ENCODE measurements at regions not wholly inside any gene's neighbourhood (a gene's known extent, or its start where the extent isn't known, plus 50 kb on each side); places are given as distances from the start of the nearest gene placed in this dataset.
A peak's percentile ranks its signal among the peaks of the same experiment; 100 is the strongest.
"Not testable (repeated sequence)": the region's sequence is repeated elsewhere in the genome, so short reads cannot be mapped to it uniquely, and the experiment has no call there.

DNA sequence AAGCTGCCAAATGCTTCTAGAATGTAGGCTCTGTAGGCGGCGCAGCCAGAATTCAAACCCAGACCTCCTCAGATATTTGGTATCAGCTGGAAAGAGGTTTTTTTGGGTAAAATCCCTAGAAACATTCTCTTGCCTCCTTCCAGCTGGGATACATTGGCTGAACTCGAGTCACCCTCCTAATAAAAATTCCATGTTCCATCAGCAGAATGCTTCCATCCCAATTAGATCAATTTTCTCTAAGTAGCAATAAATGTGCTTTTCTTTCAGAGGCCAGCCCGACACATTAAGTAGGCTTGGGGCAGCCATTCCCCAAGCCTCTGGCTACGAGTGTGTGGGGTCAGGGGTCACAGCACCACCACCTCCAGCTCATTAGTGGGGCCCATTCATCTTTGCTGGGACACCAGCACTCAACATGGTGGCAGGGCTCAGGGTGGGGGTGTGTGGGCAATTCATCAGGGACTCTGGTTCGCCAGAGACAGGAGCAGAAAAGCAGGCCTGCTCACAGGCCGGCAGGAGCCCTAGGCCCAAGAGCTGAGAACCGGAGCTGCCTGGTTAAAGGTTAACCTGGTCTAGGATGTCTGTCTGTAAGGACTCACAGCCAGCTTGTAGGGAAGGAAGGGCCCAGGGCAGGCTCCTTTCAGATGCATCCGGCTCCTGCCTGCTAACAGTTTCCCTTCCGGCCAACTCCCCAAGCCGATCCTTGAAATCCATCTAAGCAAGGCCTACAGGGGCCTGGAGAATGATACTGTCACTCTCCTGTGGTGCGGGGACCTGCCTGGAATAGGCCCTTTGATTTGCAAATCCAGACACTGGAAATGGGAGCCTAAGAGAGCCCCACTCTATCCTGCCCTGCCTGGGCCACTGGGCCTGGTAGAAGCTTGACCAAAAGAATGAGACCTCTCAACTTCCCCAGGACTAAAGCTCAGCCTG, 159.1 kb upstream of the TOP1 start:
- H3K36me3 ChIP-seq (replicated peaks; ENCODE audit: control insufficient read depth, insufficient read depth, low read length) = no peaks in the 10 kb centered on the region
- DNase-seq = peak; percentile 41

DNA sequence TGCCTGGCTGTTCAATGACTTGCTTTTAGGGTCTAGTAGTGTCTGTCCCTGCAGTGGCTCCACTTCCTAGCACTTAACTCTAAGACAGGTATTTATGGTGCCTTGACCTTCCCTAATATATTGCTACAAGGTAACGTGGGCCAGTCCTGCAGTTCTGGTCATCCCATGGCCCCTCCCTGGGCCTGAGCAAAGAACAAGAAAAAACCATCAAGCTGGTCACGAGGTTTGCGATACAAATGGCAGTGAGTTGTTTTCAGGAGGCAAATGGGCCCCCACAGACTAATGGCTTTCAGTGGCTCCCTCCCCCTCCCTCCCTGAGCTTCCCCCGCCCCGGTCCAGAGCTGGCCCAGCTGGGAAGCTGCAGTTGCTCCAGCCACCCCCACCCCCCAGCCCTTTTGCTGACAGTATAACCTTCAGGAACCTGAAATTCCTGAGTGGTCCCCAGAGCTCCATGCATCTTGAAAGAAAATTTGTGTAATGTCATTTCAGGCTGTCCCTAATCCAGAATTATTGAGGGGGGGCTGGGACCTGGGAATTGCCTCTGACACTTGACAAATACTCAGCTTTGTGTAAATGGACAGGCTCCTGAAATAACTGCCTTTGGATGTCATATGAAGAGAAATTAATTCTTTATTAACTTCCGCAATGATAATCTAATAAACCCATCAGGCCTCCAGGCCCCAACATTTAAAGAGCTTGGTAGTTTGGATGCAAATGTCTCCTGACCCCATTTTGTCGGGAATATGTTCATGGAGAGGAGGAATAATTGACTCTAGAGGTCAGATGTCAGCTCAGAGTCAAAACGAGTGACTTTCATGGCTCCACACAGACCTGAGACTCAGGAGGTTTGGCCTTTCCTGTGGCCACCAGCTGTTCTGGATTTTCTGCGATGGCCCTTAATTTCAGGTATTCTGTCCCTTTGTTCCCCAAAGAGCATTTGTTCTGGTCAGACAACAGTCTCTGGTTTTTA, 153.2 kb upstream of the TOP1 start:
- H3K36me3 ChIP-seq (replicated peaks; ENCODE audit: control insufficient read depth, insufficient read depth, low read length) = no peaks in the 10 kb centered on the region
- DNase-seq = no peak

More for the DNA sequence above, 159.1 kb upstream of the TOP1 start:
- Histone ChIP-seq H3K27me3 (ENCODE audit: control insufficient read depth, insufficient read depth, low read length) (no peaks in the 10 kb centered on the region), H3K4me3 (ENCODE audit: insufficient read depth, low read depth, low read length) (no peak overlapping the region)

GRCh38 chr20:40878099-40878498, 150.5 kb upstream of the TOP1 start:
- not testable (repeated sequence) for H3K4me3 ChIP-seq (ENCODE audit: insufficient read depth, low read depth, low read length)

More for the DNA sequence above, 153.2 kb upstream of the TOP1 start:
- Histone ChIP-seq H3K27me3 (ENCODE audit: control insufficient read depth, insufficient read depth, low read length) (no peaks in the 10 kb centered on the region), H3K4me3 (ENCODE audit: insufficient read depth, low read depth, low read length) (no peak overlapping the region)

GRCh38 chr20:40880063-40880728, 148.4 kb upstream of the TOP1 start:
- Histone ChIP-seq H3K4me3 (ENCODE audit: insufficient read depth, low read depth, low read length) (no peak overlapping the region), H3K36me3 (replicated peaks; ENCODE audit: control insufficient read depth, insufficient read depth, low read length) (no peaks in the 10 kb centered on the region), H3K27me3 (ENCODE audit: control insufficient read depth, insufficient read depth, low read length) (no peaks in the 10 kb centered on the region)
- no peak for DNase-seq

More at GRCh38 chr20:40878099-40878498, 150.5 kb upstream of the TOP1 start:
- not testable (repeated sequence) for DNase-seq; H3K36me3 ChIP-seq (replicated peaks; ENCODE audit: control insufficient read depth, insufficient read depth, low read length); H3K27me3 ChIP-seq (ENCODE audit: control insufficient read depth, insufficient read depth, low read length)

- Histone ChIP-seq H3K36me3 (replicated peaks; ENCODE audit: control insufficient read depth, insufficient read depth, low read length) (no peaks in the 10 kb centered on the region), H3K27me3 (ENCODE audit: control insufficient read depth, insufficient read depth, low read length) (no peaks in the 10 kb centered on the region), H3K4me3 (ENCODE audit: insufficient read depth, low read depth, low read length) (no peak overlapping the region)
- DNase-seq = no peak
Measured at GRCh38 chr20:40880729-40881109, 147.9 kb upstream of the TOP1 start.

DNA sequence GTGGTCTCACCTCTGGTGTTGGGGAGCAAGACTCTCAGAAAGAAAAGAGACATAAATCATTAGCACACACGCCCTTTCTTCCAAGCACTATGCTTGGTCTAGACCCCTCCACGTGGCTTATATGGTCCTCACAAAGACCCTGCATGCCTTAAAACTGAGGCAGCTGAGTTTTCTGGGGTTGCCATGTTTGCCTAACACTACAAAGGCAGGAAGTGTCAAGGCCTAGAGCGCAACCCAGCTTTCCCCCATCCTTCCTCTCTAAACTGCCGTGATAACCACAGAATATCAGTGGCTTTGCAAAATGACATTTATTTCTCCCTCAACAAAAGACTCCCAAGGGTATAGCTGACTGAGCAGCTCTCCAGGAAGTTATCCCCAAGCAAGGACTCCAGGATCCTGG, 146.5 kb upstream of the TOP1 start:
- no peaks in the 10 kb centered on the region for H3K36me3 ChIP-seq (replicated peaks; ENCODE audit: control insufficient read depth, insufficient read depth, low read length)
- no peak overlapping the region for H3K4me3 ChIP-seq (ENCODE audit: insufficient read depth, low read depth, low read length)
- no peak for DNase-seq
- no peaks in the 10 kb centered on the region for H3K27me3 ChIP-seq (ENCODE audit: control insufficient read depth, insufficient read depth, low read length)

DNA sequence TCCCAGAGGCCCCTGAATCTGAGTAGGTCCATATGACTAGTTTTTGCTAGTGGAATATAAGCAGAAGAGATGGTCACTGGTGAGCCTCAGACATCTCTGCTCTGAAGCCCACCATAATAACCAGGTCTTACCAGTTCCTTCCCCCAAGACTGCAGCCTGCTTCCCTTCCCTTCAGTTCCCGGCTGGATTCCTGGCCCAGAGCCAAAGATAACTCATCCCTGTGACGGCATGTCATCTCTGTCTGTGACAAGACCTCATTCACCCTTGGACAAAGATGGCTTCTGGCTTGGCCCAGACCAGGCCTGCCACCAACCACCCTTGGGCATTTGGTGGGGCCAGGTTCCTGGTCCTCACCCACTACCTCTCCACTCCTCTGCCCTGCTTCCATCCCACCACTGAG, 145.5 kb upstream of the TOP1 start:
- no peak for DNase-seq
- Histone ChIP-seq H3K4me3 (ENCODE audit: insufficient read depth, low read depth, low read length) (no peak overlapping the region), H3K36me3 (replicated peaks; ENCODE audit: control insufficient read depth, insufficient read depth, low read length) (no peaks in the 10 kb centered on the region), H3K27me3 (ENCODE audit: control insufficient read depth, insufficient read depth, low read length) (no peaks in the 10 kb centered on the region)

DNA sequence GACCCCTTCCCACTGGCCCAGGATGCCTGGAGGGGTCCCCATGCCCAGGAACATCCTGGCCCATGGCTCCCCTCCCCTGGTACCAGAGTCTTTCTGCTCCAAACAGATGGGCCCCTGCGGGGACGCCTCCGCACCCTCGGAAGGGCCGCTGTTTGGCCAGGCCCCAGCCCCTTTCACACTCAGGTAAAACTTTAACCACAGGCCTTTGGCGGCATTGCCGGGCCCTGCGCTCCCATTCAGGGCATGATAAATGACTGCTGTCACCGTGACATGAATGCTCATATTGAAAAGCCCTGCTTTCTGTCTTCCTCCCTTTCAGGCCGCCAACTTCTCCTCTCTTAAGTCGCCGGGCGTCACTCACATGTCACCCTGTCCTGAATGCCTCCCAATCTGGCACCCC, 141.5 kb upstream of the TOP1 start:
- H3K4me3 ChIP-seq (ENCODE audit: insufficient read depth, low read depth, low read length) = no peak overlapping the region
- peak; percentile 22 for DNase-seq
- no peaks in the 10 kb centered on the region for H3K27me3 ChIP-seq (ENCODE audit: control insufficient read depth, insufficient read depth, low read length)
- no peaks in the 10 kb centered on the region for H3K36me3 ChIP-seq (replicated peaks; ENCODE audit: control insufficient read depth, insufficient read depth, low read length)

DNA sequence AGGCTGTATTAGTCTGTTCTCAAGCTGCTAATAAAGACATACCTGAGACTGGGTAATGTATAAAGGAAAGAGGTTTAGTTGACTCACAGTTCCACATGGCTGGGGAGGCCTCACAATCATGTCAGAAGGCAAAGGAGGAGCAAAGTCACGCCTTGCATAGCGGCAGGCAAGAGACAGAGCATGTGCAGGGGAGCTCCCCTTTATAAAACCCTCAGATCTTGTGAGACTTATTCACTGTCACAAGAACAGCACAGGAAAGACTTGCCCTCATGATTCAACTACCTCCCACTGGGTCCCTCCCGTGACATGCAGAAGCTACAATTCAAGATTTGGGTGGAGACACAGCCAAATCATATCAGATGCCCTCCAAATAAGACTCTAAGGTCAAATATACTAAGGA, 139.4 kb upstream of the TOP1 start:
- H3K4me3 ChIP-seq (ENCODE audit: insufficient read depth, low read depth, low read length); DNase-seq; H3K27me3 ChIP-seq (ENCODE audit: control insufficient read depth, insufficient read depth, low read length); H3K36me3 ChIP-seq (replicated peaks; ENCODE audit: control insufficient read depth, insufficient read depth, low read length): not testable (repeated sequence)

DNA sequence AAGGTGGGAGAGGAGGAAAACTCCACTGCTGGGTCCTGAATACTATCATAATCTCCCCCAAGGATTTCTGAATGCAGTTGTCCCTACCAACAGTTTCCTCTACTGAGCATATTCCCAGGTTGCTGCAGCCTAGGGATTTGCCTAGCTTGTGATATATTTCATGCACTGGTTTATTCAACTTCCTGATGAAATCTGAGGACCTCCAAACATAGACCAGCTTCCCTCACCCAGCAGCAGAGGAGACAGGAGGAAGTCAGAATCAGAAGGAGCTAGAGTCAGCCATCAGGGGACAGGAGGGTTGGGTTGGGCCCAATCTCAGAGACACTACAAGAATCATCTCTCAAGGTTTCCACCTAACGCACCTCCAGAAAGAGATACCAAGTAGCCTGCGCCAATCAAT, 138.4 kb upstream of the TOP1 start:
- H3K27me3 ChIP-seq (ENCODE audit: control insufficient read depth, insufficient read depth, low read length) = no peaks in the 10 kb centered on the region
- H3K4me3 ChIP-seq (ENCODE audit: insufficient read depth, low read depth, low read length) = no peak overlapping the region
- H3K36me3 ChIP-seq (replicated peaks; ENCODE audit: control insufficient read depth, insufficient read depth, low read length) = no peaks in the 10 kb centered on the region
- no peak for DNase-seq

DNA sequence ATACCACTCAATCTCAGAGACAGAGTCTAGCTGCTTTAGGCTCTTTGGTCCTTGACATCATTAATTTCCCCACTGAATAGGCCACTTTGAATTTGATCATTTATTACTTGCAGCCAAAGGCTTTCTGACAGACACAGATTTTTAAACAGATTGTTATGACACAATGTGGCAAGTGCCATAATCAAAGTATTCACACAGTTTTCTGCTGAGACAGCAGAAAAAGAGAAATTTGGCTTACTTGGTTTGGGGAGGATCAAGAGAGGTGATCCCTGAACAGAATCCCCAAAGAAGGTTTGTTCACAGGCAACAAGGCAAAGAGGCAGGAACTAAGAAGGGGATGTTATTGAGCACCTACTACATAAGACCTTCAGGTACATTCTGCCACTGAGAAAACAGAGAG, 138.0 kb upstream of the TOP1 start:
- no peak for DNase-seq
- Histone ChIP-seq H3K36me3 (replicated peaks; ENCODE audit: control insufficient read depth, insufficient read depth, low read length) (no peaks in the 10 kb centered on the region), H3K27me3 (ENCODE audit: control insufficient read depth, insufficient read depth, low read length) (no peaks in the 10 kb centered on the region)

GRCh38 chr20:40891351-40891750, 137.3 kb upstream of the TOP1 start:
- DNase-seq = no peak
- Histone ChIP-seq H3K36me3 (replicated peaks; ENCODE audit: control insufficient read depth, insufficient read depth, low read length) (no peaks in the 10 kb centered on the region), H3K4me3 (ENCODE audit: insufficient read depth, low read depth, low read length) (no peak overlapping the region), H3K27me3 (ENCODE audit: control insufficient read depth, insufficient read depth, low read length) (no peaks in the 10 kb centered on the region)

More for the DNA sequence above, 138.0 kb upstream of the TOP1 start:
- no peak overlapping the region for H3K4me3 ChIP-seq (ENCODE audit: insufficient read depth, low read depth, low read length)

DNA sequence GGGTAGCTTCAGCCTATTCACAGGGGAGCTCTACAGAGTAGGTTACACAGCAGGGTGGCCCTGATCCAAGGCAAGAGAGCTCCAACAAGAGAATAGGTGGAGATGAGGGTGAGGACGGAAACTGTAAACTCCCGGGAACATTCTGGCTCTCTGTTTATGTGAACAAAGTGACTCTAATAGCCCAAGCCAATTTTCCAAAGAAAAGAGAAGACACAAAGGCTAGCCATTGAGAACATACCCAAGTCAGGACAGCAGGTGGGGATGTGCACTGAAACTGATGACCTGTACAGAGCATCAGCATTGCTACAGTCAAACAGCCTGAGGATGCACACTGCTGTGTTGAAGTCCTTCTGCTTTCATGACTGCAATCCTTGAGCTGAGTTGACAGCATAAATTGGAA, 136.0 kb upstream of the TOP1 start:
- no peak for DNase-seq
- Histone ChIP-seq H3K36me3 (replicated peaks; ENCODE audit: control insufficient read depth, insufficient read depth, low read length) (no peaks in the 10 kb centered on the region), H3K4me3 (ENCODE audit: insufficient read depth, low read depth, low read length) (no peak overlapping the region), H3K27me3 (ENCODE audit: control insufficient read depth, insufficient read depth, low read length) (no peaks in the 10 kb centered on the region)

- Histone ChIP-seq H3K4me3 (ENCODE audit: insufficient read depth, low read depth, low read length) (no peak overlapping the region), H3K36me3 (replicated peaks; ENCODE audit: control insufficient read depth, insufficient read depth, low read length) (no peaks in the 10 kb centered on the region), H3K27me3 (ENCODE audit: control insufficient read depth, insufficient read depth, low read length) (no peaks in the 10 kb centered on the region)
- no peak for DNase-seq
Measured at GRCh38 chr20:40893610-40894236, 134.9 kb upstream of the TOP1 start.
